ENCODE measurements at regions not wholly inside any gene's neighbourhood (a gene's known extent, or its start where the extent isn't known, plus 50 kb on each side); places are given as distances from the start of the nearest gene placed in this dataset.

DNA sequence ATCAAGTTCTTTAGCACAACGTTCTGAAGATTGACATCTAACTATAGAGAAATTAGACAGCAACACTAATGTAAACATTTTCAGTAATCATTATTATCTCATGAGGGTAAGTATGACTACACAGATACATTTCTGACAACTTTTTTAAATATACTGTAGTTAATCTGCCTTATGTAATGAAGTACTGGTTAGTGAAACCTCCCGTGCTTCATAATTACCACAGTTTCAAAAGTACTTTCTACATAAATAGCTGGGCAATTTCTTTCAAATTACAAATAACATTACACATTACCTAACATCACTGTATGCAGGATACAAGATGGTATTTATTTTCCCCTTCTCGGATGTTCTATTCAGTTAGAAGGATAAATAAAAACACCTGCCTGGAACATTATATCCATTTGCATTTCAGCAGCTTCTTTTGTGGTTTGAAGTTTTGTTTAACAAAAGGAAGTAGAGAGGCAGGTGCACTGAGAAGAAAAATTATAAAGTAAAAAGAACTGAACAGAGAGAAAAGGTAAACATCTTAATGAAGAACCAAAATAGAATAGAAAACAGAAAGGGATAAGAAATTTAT lies 1241.5 kb upstream of the GBE1 start:
- intact Hi-C loops (cut with DNase I; ENCODE audit: low total_unique reads): no loop called here
- no peaks in the 10 kb centered on the region for H3K4me1 ChIP-seq
- H3K4me3 ChIP-seq: no peak overlapping the region
- no peaks in the 10 kb centered on the region for H3K36me3 ChIP-seq (ENCODE audit: low read depth, missing control alignments)
- no peaks in the 10 kb centered on the region for H3K27me3 ChIP-seq
- TF ChIP-seq POLR2A (IDR thresholded peaks at IDR 0.05) (no peak), CTCF (IDR thresholded peaks at IDR 0.05) (no peak)
- WGBS, 2 donors: 50 to 51% methylated on average over 3 of the region's 3 CpGs
- DNase-seq: no peak
- no peaks in the 10 kb centered on the region for H3K9me3 ChIP-seq
- no peak overlapping the region for H3K27ac ChIP-seq

DNA sequence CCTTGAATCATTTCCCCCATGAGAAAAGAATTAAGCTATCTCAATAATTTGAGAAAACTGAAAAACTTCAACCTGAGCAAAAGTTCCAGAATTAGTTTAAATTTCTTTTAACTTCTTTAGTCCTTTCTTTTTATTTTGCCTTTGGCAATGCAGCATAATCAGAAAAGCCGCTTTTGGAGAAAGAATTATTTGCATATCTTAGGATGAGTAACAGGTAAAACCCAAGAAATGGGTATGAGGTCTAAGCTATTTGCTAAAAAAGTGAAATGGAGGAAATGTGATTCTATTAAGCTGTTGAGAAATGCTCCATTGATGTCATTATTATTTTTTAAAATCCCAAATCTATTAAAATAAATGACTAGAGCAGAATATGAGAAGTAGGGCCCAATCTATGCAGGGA lies 1238.3 kb upstream of the GBE1 start:
- H3K4me1 ChIP-seq: no peaks in the 10 kb centered on the region
- no peak overlapping the region for H3K4me3 ChIP-seq
- 87 to 88% methylated on average over 1 of the region's 1 CpG for WGBS, 2 donors
- intact Hi-C loops (cut with DNase I; ENCODE audit: low total_unique reads): no loop called here
- H3K27me3 ChIP-seq: no peaks in the 10 kb centered on the region
- no peak for DNase-seq
- no peaks in the 10 kb centered on the region for H3K9me3 ChIP-seq
- no peaks in the 10 kb centered on the region for H3K36me3 ChIP-seq (ENCODE audit: low read depth, missing control alignments)
- H3K27ac ChIP-seq: no peak overlapping the region
- TF ChIP-seq CTCF (IDR thresholded peaks at IDR 0.05) (no peak), POLR2A (IDR thresholded peaks at IDR 0.05) (no peak)

DNA sequence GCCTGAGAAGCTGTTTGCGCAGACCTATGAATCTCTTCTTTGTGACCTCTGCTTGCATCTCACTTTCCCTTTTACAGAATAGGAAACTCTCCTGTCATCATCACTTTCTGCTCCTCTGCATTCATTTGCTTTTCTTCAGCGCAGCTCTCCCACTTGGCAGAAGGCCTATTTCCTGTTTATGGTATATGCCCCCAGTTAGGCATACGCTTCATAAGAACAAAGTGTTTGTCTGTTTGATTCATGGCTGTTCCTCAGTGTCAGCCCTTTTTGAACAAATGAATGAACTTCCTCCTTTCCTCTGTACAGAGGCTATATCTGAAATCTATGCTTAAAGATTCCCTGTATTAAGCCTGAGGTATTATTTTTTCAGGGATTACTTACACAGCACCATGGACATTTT lies 1216.9 kb upstream of the GBE1 start:
- Histone ChIP-seq H3K36me3 (ENCODE audit: low read depth, missing control alignments) (no peaks in the 10 kb centered on the region), H3K9me3 (no peaks in the 10 kb centered on the region), H3K27ac (no peak overlapping the region), H3K27me3 (no peaks in the 10 kb centered on the region), H3K4me3 (no peak overlapping the region), H3K4me1 (no peaks in the 10 kb centered on the region)
- DNase-seq: no peak
- intact Hi-C loops (cut with DNase I; ENCODE audit: low total_unique reads): no loop called here
- 55 to 56% methylated on average over 3 of the region's 3 CpGs for WGBS, 2 donors
- no peak for TF ChIP-seq CTCF (IDR thresholded peaks at IDR 0.05)
- no peak for TF ChIP-seq POLR2A (IDR thresholded peaks at IDR 0.05)

DNA sequence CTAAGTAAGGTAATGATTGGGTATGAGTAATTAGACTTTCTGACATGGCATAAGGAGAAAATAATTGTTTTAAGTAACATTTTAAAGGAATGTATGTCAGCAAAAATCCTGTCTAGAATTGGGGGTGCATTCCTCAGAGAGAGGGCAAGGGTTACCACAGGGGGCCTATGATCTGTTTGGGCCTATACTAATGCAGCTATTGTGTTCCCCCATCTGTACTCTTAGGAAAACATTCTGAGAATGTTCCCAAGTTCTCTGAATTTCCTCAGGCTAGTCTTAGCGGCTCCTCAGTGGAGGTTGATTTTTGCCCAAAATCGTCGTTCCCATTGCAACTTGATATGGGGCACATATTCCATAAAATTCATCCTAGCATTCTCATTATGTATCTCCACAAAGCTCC lies 1216.4 kb upstream of the GBE1 start:
- no peak for TF ChIP-seq CTCF (IDR thresholded peaks at IDR 0.05)
- TF ChIP-seq POLR2A (IDR thresholded peaks at IDR 0.05): no peak
- intact Hi-C loops (cut with DNase I; ENCODE audit: low total_unique reads): no loop called here
- Histone ChIP-seq H3K27me3 (no peaks in the 10 kb centered on the region), H3K36me3 (ENCODE audit: low read depth, missing control alignments) (no peaks in the 10 kb centered on the region), H3K4me1 (no peaks in the 10 kb centered on the region), H3K4me3 (no peak overlapping the region), H3K27ac (no peak overlapping the region), H3K9me3 (no peaks in the 10 kb centered on the region)
- no peak for DNase-seq
- 66 to 73% methylated on average over 3 of the region's 3 CpGs for WGBS, 2 donors

DNA sequence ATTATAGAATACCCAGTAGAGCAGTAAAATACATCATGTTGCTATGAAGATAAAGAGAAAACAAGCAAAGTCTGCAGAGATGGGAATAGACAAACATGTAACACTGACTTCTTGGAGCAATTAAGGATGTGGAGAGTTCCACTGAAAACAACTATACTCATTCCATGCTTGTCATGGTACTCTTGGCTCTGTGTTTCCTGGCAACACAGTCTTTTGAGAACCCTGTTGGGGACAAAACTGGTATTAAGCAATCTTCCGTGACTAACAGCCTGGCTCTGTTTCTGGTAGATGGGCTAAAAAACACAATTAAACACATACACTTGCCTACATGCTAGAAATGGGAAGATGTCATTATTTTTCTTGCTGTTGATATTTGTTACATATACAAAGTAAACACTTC lies 1212.3 kb upstream of the GBE1 start:
- TF ChIP-seq CTCF (IDR thresholded peaks at IDR 0.05) (no peak), POLR2A (IDR thresholded peaks at IDR 0.05) (no peak)
- 76 to 82% methylated on average over 1 of the region's 1 CpG for WGBS, 2 donors
- Histone ChIP-seq H3K36me3 (ENCODE audit: low read depth, missing control alignments) (no peaks in the 10 kb centered on the region), H3K9me3 (no peaks in the 10 kb centered on the region), H3K4me1 (no peaks in the 10 kb centered on the region), H3K4me3 (no peak overlapping the region), H3K27me3 (no peaks in the 10 kb centered on the region), H3K27ac (no peak overlapping the region)
- intact Hi-C loops (cut with DNase I; ENCODE audit: low total_unique reads): no loop called here
- no peak for DNase-seq

Data from testis (tissue), 2 donors.